ENCODE measurements at regions not wholly inside any gene's neighbourhood (a gene's known extent, or its start where the extent isn't known, plus 50 kb on each side); places are given as distances from the start of the nearest gene placed in this dataset.

DNA sequence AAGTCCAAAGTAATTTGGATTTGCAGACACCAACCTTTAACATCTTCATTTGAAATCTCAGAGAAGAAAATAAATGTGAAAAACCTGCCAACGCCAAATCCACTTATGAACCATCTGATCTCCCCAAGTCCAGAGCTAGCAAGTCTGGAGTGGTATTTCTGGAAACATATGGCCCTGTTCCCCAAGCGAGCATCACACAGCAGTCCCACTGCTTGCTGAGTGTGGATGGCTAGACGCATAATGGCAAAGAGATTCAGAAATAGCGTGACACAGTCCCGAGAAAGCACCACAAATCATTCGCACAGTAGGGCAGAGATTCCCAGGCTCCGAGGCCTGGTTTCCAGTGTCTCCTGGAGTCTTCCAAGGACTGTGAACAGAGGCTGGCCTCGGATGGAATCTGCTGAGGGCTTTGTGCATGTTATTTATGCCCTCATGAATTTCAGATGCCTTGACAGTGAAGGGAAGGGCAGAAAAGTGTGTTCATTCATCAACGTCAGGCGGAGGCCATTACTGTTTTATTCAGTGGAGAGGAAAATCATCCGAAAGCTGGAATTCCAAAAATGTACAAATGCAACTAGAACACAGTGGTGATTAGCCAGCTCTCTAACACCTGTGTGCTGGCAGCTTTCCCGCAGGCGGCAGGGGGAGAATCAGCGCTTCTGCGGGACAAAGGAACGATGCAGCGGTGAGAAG, 417.0 kb downstream of the EIPR1 start:
- in situ Hi-C loops (cut with MboI): no loop called here
- H3K27ac ChIP-seq (ENCODE audit: control insufficient read depth, insufficient read depth): no peak overlapping the region
- intact Hi-C loops (cut with micrococcal nuclease; ENCODE audit: unreplicated experiment): no loop called here
- ChIA-PET POLR2A (no interaction called here), SMC1A (ENCODE audit: uncharacterized antibody, unreplicated experiment) (no interaction called here), RAD21 (ENCODE audit: unreplicated experiment) (no interaction called here), CTCF (interaction anchor here (1.4 kb wide), 1 partner anchor 10 kb away, joined by 3 read pairs; no protein-coding TSS in a partner anchor)
- H3K27me3 ChIP-seq (replicated peaks in 1 of 2; ENCODE audit: control insufficient read depth in 2 of 2, insufficient read depth in 2 of 2, low read length in 1 of 2): no peaks in the 10 kb centered on the region
- no peak overlapping the region for H2AFZ ChIP-seq (ENCODE audit: control insufficient read depth, low read depth, low read length)
- H3K36me3 ChIP-seq (ENCODE audit: control insufficient read depth in 2 of 2, insufficient read depth in 2 of 2, low read length in 1 of 2): no peaks in the 10 kb centered on the region
- H3K9me3 ChIP-seq (replicated peaks; ENCODE audit: control insufficient read depth, insufficient read depth, low read length): no peaks in the 10 kb centered on the region; the same call in 1 of the 3 replicates
- H3K79me2 ChIP-seq (ENCODE audit: control insufficient read depth, insufficient read depth, low read length): no peaks in the 10 kb centered on the region
- no peak overlapping the region for H3K4me2 ChIP-seq (ENCODE audit: control insufficient read depth, insufficient read depth)
- ATAC-seq: no peak
- no peak overlapping the region for H3K4me3 ChIP-seq
- no TSS peak for BruUV-seq (replicated peaks)
- no peaks in the 10 kb centered on the region for H3K4me1 ChIP-seq (ENCODE audit: control insufficient read depth, insufficient read depth, low read length)
- WGBS (ENCODE audit: insufficient coverage, insufficient replicate concordance, low lambda C conversion rate, missing lambda C conversion rate): 60% methylated on average over 17 of the region's 17 CpGs
- no peak overlapping the region for H3K9ac ChIP-seq (ENCODE audit: control insufficient read depth, insufficient read depth, low read length)
- FAIRE-seq: no peak
- no peak for DNase-seq (ENCODE audit: low read depth, low spot score)
- H4K20me1 ChIP-seq (ENCODE audit: control insufficient read depth, insufficient read depth): no peaks in the 10 kb centered on the region
- no peak for TF ChIP-seq FOXK2 (IDR thresholded peaks at IDR 0.05)
- TF ChIP-seq SIN3A (IDR thresholded peaks at IDR 0.05; ENCODE audit: low read depth, low read length): no peak
- no peak for TF ChIP-seq IKZF2 (IDR thresholded peaks at IDR 0.05)
- TF ChIP-seq, protein P1, sequence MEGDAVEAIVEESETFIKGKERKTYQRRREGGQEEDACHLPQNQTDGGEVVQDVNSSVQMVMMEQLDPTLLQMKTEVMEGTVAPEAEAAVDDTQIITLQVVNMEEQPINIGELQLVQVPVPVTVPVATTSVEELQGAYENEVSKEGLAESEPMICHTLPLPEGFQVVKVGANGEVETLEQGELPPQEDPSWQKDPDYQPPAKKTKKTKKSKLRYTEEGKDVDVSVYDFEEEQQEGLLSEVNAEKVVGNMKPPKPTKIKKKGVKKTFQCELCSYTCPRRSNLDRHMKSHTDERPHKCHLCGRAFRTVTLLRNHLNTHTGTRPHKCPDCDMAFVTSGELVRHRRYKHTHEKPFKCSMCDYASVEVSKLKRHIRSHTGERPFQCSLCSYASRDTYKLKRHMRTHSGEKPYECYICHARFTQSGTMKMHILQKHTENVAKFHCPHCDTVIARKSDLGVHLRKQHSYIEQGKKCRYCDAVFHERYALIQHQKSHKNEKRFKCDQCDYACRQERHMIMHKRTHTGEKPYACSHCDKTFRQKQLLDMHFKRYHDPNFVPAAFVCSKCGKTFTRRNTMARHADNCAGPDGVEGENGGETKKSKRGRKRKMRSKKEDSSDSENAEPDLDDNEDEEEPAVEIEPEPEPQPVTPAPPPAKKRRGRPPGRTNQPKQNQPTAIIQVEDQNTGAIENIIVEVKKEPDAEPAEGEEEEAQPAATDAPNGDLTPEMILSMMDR (IDR thresholded peaks at IDR 0.05 in 2 of 3, conservative IDR thresholded peaks at IDR 0.05 in 1 of 3; ENCODE audit: control insufficient read depth in 2 of 3, extremely low read depth in 1 of 3, insufficient read depth in 1 of 3, low read depth in 3 of 3, low read length in 3 of 3): no peak
- TF ChIP-seq NFYB (IDR thresholded peaks at IDR 0.05; ENCODE audit: insufficient read depth, low read depth, low read length): no peak
- no peak for TF ChIP-seq STAT3 (IDR thresholded peaks at IDR 0.05; ENCODE audit: low read depth, low read length)
- no peak for TF ChIP-seq EP300 (IDR thresholded peaks at IDR 0.05; ENCODE audit: borderline replicate concordance in 1 of 2, control insufficient read depth in 1 of 2, low read depth in 2 of 2, low read length in 2 of 2)
- TF ChIP-seq JUND (IDR thresholded peaks at IDR 0.05; ENCODE audit: low read depth, low read length): no peak
- TF ChIP-seq GATAD2B (conservative IDR thresholded peaks at IDR 0.05; ENCODE audit: low read depth): no peak
- no peak for TF ChIP-seq SMAD5 (IDR thresholded peaks at IDR 0.05; ENCODE audit: low read depth)
- TF ChIP-seq, protein P2, sequence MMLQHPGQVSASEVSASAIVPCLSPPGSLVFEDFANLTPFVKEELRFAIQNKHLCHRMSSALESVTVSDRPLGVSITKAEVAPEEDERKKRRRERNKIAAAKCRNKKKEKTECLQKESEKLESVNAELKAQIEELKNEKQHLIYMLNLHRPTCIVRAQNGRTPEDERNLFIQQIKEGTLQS (IDR thresholded peaks at IDR 0.05; ENCODE audit: borderline replicate concordance, extremely low read depth, low read depth, low read length): no peak
- TF ChIP-seq, protein P3, sequence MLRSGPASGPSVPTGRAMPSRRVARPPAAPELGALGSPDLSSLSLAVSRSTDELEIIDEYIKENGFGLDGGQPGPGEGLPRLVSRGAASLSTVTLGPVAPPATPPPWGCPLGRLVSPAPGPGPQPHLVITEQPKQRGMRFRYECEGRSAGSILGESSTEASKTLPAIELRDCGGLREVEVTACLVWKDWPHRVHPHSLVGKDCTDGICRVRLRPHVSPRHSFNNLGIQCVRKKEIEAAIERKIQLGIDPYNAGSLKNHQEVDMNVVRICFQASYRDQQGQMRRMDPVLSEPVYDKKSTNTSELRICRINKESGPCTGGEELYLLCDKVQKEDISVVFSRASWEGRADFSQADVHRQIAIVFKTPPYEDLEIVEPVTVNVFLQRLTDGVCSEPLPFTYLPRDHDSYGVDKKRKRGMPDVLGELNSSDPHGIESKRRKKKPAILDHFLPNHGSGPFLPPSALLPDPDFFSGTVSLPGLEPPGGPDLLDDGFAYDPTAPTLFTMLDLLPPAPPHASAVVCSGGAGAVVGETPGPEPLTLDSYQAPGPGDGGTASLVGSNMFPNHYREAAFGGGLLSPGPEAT (IDR thresholded peaks at IDR 0.05; ENCODE audit: low read depth): no peak
- TF ChIP-seq SMARCA5 (IDR thresholded peaks at IDR 0.05): no peak
- TF ChIP-seq EZH2 (IDR thresholded peaks at IDR 0.05; ENCODE audit: borderline replicate concordance, control insufficient read depth, low read depth, low read length): no peak
- TF ChIP-seq, protein P4, sequence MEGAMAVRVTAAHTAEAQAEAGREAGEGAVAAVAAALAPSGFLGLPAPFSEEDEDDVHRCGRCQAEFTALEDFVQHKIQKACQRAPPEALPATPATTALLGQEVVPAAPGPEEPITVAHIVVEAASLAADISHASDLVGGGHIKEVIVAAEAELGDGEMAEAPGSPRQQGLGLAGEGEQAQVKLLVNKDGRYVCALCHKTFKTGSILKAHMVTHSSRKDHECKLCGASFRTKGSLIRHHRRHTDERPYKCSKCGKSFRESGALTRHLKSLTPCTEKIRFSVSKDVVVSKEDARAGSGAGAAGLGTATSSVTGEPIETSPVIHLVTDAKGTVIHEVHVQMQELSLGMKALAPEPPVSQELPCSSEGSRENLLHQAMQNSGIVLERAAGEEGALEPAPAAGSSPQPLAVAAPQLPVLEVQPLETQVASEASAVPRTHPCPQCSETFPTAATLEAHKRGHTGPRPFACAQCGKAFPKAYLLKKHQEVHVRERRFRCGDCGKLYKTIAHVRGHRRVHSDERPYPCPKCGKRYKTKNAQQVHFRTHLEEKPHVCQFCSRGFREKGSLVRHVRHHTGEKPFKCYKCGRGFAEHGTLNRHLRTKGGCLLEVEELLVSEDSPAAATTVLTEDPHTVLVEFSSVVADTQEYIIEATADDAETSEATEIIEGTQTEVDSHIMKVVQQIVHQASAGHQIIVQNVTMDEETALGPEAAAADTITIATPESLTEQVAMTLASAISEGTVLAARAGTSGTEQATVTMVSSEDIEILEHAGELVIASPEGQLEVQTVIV (IDR thresholded peaks at IDR 0.05; ENCODE audit: borderline replicate concordance, partially characterized antibody): no peak
- no peak for TF ChIP-seq CBFB (IDR thresholded peaks at IDR 0.05; ENCODE audit: low read depth)
- no peak for TF ChIP-seq RAD51 (IDR thresholded peaks at IDR 0.05)
- no peak for TF ChIP-seq RELA (IDR thresholded peaks at IDR 0.05; ENCODE audit: borderline replicate concordance, partially characterized antibody)
- TF ChIP-seq RUNX3 (IDR thresholded peaks at IDR 0.05; ENCODE audit: low read length): no peak

Data from GM12878 (cell line).